ENCODE measurements at regions not wholly inside any gene's neighbourhood (a gene's known extent, or its start where the extent isn't known, plus 50 kb on each side); places are given as distances from the start of the nearest gene placed in this dataset.
A peak's percentile ranks its signal among the peaks of the same experiment; 100 is the strongest.

DNA sequence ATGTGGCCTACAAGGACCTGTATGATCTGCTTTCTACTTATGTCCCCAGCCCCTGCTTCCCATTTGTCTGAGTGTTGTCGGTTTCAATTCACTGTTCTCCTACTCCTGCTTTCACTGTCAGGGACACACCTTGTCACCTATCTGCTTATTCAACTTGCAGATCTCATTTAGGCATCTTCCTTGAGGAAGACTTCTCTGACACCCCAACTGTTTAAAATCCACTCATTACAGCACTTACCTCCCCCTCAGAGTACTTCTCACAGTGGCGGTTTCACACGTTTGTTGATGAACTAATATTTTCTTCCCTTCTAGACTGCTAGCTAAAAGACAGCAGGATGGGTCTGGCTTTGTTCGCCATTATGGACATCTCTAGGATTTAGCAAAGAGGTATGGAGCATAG lies 279.9 kb upstream of the TET2 start:
- ChIA-PET SMC1A (ENCODE audit: uncharacterized antibody, unreplicated experiment) (interaction anchor here (0.7 to 1.4 kb wide), 2 partner anchors 124 to 138 kb away, joined by 3 to 5 read pairs; no protein-coding TSS in a partner anchor), CTCF (no interaction called here), RAD21 (ENCODE audit: unreplicated experiment) (interaction anchor here (1.0 to 2.9 kb wide), 3 partner anchors 115 to 801 kb away, joined by 4 to 10 read pairs (median 7); no protein-coding TSS in a partner anchor), POLR2A (no interaction called here)
- FAIRE-seq (no peak), DNase-seq (ENCODE audit: low read depth, low spot score) (no peak), ATAC-seq (peak; percentile 36)
- Histone ChIP-seq H3K4me2 (ENCODE audit: control insufficient read depth, insufficient read depth) (no peak overlapping the region), H3K36me3 (ENCODE audit: control insufficient read depth in 2 of 2, insufficient read depth in 2 of 2, low read length in 1 of 2) (no peaks in the 10 kb centered on the region), H4K20me1 (ENCODE audit: control insufficient read depth, insufficient read depth) (no peaks in the 10 kb centered on the region), H3K4me1 (ENCODE audit: control insufficient read depth, insufficient read depth, low read length) (peaks cover 32% of the 10 kb centered on the region), H3K9me3 (replicated peaks; ENCODE audit: control insufficient read depth, insufficient read depth, low read length) (peaks cover 29% of the 10 kb centered on the region), H3K27me3 (replicated peaks in 1 of 2; ENCODE audit: control insufficient read depth in 2 of 2, insufficient read depth in 2 of 2, low read length in 1 of 2) (no peaks in the 10 kb centered on the region), H3K4me3 (no peak overlapping the region), H3K9ac (ENCODE audit: control insufficient read depth, insufficient read depth, low read length) (no peak overlapping the region), H3K79me2 (ENCODE audit: control insufficient read depth, insufficient read depth, low read length) (no peaks in the 10 kb centered on the region), H3K27ac (ENCODE audit: control insufficient read depth, insufficient read depth) (no peak overlapping the region), H2AFZ (ENCODE audit: control insufficient read depth, low read depth, low read length) (no peak overlapping the region)
- intact Hi-C loops (cut with micrococcal nuclease; ENCODE audit: unreplicated experiment) (loop anchor here (5.0 kb wide), 1 partner anchor 325 kb away; no protein-coding TSS in a partner anchor), in situ Hi-C loops (cut with MboI) (loop anchor here (10.0 kb wide), 1 partner anchor 372 kb away; the partner anchor contains the start of gene CXXC4)
- 97% methylated on average over 4 of the region's 4 CpGs for WGBS (ENCODE audit: insufficient coverage, insufficient replicate concordance, low lambda C conversion rate, missing lambda C conversion rate)
- BruUV-seq (replicated peaks), result no TSS peak
- TF ChIP-seq DPF2 (IDR thresholded peaks at IDR 0.05) (peak; percentile 65; the same call in 1 of the 2 replicates), IKZF1 (conservative IDR thresholded peaks at IDR 0.05) (peak; percentile 66), IKZF2 (IDR thresholded peaks at IDR 0.05) (peak; percentile 78 to 82), EP300 (IDR thresholded peaks at IDR 0.05; ENCODE audit: borderline replicate concordance in 1 of 2, control insufficient read depth in 1 of 2, low read depth in 2 of 2, low read length in 2 of 2) (peak in 1 of 2 experiments; percentile 47; a peak in 2 of 4 replicates), BCL11A (IDR thresholded peaks at IDR 0.05; ENCODE audit: low read depth, low read length) (0 out of 2 replicates have a peak, but pooled peaks have one; percentile 21), ZNF217 (IDR thresholded peaks at IDR 0.05) (0 out of 2 replicates have a peak, but pooled peaks have one; percentile 40), ATF7 (IDR thresholded peaks at IDR 0.05; ENCODE audit: low read depth) (0 out of 2 replicates have a peak, but pooled peaks have one; percentile 37)
- TF ChIP-seq, protein P1, sequence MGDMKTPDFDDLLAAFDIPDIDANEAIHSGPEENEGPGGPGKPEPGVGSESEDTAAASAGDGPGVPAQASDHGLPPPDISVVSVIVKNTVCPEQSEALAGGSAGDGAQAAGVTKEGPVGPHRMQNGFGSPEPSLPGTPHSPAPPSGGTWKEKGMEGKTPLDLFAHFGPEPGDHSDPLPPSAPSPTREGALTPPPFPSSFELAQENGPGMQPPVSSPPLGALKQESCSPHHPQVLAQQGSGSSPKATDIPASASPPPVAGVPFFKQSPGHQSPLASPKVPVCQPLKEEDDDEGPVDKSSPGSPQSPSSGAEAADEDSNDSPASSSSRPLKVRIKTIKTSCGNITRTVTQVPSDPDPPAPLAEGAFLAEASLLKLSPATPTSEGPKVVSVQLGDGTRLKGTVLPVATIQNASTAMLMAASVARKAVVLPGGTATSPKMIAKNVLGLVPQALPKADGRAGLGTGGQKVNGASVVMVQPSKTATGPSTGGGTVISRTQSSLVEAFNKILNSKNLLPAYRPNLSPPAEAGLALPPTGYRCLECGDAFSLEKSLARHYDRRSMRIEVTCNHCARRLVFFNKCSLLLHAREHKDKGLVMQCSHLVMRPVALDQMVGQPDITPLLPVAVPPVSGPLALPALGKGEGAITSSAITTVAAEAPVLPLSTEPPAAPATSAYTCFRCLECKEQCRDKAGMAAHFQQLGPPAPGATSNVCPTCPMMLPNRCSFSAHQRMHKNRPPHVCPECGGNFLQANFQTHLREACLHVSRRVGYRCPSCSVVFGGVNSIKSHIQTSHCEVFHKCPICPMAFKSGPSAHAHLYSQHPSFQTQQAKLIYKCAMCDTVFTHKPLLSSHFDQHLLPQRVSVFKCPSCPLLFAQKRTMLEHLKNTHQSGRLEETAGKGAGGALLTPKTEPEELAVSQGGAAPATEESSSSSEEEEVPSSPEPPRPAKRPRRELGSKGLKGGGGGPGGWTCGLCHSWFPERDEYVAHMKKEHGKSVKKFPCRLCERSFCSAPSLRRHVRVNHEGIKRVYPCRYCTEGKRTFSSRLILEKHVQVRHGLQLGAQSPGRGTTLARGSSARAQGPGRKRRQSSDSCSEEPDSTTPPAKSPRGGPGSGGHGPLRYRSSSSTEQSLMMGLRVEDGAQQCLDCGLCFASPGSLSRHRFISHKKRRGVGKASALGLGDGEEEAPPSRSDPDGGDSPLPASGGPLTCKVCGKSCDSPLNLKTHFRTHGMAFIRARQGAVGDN (IDR thresholded peaks at IDR 0.05), result no peak
- TF ChIP-seq, protein P2, sequence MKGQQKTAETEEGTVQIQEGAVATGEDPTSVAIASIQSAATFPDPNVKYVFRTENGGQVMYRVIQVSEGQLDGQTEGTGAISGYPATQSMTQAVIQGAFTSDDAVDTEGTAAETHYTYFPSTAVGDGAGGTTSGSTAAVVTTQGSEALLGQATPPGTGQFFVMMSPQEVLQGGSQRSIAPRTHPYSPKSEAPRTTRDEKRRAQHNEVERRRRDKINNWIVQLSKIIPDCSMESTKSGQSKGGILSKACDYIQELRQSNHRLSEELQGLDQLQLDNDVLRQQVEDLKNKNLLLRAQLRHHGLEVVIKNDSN (IDR thresholded peaks at IDR 0.05; ENCODE audit: borderline replicate concordance, extremely low read length, insufficient read depth, low read depth, low read length), result no peak
- TF ChIP-seq, protein P3, sequence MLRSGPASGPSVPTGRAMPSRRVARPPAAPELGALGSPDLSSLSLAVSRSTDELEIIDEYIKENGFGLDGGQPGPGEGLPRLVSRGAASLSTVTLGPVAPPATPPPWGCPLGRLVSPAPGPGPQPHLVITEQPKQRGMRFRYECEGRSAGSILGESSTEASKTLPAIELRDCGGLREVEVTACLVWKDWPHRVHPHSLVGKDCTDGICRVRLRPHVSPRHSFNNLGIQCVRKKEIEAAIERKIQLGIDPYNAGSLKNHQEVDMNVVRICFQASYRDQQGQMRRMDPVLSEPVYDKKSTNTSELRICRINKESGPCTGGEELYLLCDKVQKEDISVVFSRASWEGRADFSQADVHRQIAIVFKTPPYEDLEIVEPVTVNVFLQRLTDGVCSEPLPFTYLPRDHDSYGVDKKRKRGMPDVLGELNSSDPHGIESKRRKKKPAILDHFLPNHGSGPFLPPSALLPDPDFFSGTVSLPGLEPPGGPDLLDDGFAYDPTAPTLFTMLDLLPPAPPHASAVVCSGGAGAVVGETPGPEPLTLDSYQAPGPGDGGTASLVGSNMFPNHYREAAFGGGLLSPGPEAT (IDR thresholded peaks at IDR 0.05; ENCODE audit: low read depth), result peak; percentile 62; the same call in 1 of the 2 replicates
- TF ChIP-seq, protein P4, sequence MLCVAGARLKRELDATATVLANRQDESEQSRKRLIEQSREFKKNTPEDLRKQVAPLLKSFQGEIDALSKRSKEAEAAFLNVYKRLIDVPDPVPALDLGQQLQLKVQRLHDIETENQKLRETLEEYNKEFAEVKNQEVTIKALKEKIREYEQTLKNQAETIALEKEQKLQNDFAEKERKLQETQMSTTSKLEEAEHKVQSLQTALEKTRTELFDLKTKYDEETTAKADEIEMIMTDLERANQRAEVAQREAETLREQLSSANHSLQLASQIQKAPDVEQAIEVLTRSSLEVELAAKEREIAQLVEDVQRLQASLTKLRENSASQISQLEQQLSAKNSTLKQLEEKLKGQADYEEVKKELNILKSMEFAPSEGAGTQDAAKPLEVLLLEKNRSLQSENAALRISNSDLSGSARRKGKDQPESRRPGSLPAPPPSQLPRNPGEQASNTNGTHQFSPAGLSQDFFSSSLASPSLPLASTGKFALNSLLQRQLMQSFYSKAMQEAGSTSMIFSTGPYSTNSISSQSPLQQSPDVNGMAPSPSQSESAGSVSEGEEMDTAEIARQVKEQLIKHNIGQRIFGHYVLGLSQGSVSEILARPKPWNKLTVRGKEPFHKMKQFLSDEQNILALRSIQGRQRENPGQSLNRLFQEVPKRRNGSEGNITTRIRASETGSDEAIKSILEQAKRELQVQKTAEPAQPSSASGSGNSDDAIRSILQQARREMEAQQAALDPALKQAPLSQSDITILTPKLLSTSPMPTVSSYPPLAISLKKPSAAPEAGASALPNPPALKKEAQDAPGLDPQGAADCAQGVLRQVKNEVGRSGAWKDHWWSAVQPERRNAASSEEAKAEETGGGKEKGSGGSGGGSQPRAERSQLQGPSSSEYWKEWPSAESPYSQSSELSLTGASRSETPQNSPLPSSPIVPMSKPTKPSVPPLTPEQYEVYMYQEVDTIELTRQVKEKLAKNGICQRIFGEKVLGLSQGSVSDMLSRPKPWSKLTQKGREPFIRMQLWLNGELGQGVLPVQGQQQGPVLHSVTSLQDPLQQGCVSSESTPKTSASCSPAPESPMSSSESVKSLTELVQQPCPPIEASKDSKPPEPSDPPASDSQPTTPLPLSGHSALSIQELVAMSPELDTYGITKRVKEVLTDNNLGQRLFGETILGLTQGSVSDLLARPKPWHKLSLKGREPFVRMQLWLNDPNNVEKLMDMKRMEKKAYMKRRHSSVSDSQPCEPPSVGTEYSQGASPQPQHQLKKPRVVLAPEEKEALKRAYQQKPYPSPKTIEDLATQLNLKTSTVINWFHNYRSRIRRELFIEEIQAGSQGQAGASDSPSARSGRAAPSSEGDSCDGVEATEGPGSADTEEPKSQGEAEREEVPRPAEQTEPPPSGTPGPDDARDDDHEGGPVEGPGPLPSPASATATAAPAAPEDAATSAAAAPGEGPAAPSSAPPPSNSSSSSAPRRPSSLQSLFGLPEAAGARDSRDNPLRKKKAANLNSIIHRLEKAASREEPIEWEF (IDR thresholded peaks at IDR 0.05; ENCODE audit: insufficient replicate concordance, low read depth, low read length), result no peak

Measured in GM12878 (cell line).